Kidney (tissue), 13 donors: ENCODE measurements at regions not wholly inside any gene's neighbourhood (a gene's known extent, or its start where the extent isn't known, plus 50 kb on each side); places are given as distances from the start of the nearest gene placed in this dataset.

Experiments
- DNase-seq, 5 donors: peaks; one replicate each; pipeline ENCODE4 v3.0.0-alpha.2; 2013 to 2020
- FAIRE-seq: peaks from 2 replicates; lab custom pipeline; 2012; peaks lifted over from hg19 to GRCh38; lab: Jason Lieb, UNC
- H3K27ac ChIP-seq, 2 donors: one replicate each; pipeline ENCODE4 v1.7.0; 2013; ENCODE audit warnings: low read depth in 2 of 2, low read length in 2 of 2, inconsistent platforms in 1 of 2
- H3K27me3 ChIP-seq: one replicate; pipeline ENCODE4 v1.7.1; 2013; ENCODE audit warnings: low read length, inconsistent platforms; ENCODE audit not compliant: control insufficient read depth, insufficient read depth
- H3K36me3 ChIP-seq, 3 donors: one replicate each; pipeline versions ENCODE4 v1.7.0 to v1.7.1; 2013; ENCODE audit warnings: low read length in 3 of 3, control low read depth in 1 of 3, inconsistent platforms in 1 of 3; ENCODE audit not compliant: insufficient read depth in 3 of 3, control insufficient read depth in 2 of 3
- H3K4me1 ChIP-seq, 3 donors: one replicate each; pipeline versions ENCODE4 v1.7.0 to v1.7.1; 2013; ENCODE audit warnings: low read length in 3 of 3, inconsistent platforms in 1 of 3, low read depth in 1 of 3; ENCODE audit not compliant: control insufficient read depth in 2 of 3, insufficient read depth in 2 of 3
- H3K4me3 ChIP-seq, 3 donors: one replicate each; pipeline versions ENCODE4 v1.7.0 to v1.8.1; 2013; ENCODE audit warnings: low read length in 3 of 3, control low read depth in 1 of 3, inconsistent platforms in 1 of 3
- H3K9ac ChIP-seq, 3 donors: one replicate each; pipeline versions ENCODE4 v1.7.0 to v1.7.1; 2013; ENCODE audit warnings: low read length in 3 of 3, control low read depth in 1 of 3, inconsistent platforms in 1 of 3
- H3K9me3 ChIP-seq, 3 donors: one replicate each; pipeline versions ENCODE4 v1.7.0 to v1.7.1; 2013; ENCODE audit warnings: low read length in 3 of 3, control low read depth in 1 of 3, inconsistent platforms in 1 of 3; ENCODE audit not compliant: control insufficient read depth in 2 of 3, insufficient read depth in 1 of 3
- CTCF ChIP-seq: IDR thresholded peaks from 3 replicates; pipeline ENCODE4 v1.5.1; 2012; ENCODE audit warnings: mild to moderate bottlenecking, moderate library complexity, borderline replicate concordance; ENCODE audit not compliant: insufficient read depth; ENCODE audit errors: extremely low read depth
- intact Hi-C: fragments of 100-400 bp; cut with DNase I; formaldehyde crosslinking; loops from one replicate; pipeline ENCODE4 v1.11.1; 2022
- donor health status: control.
- donor health status: control.
- donor health status: control.
- donor health status: control.
- donor health status: control.
- donor health status: DM: yes; HTN: yes; CAD: no.
- donor health status: Normal renal cell carcinoma (clear cell type).

- intact Hi-C loops, result no loop called here
- H3K27ac ChIP-seq, result no peak overlapping the region
- no peaks in the 10 kb centered on the region for H3K9me3 ChIP-seq
- H3K4me3 ChIP-seq, result no peak overlapping the region
- no peaks in the 10 kb centered on the region for H3K36me3 ChIP-seq
- no peak overlapping the region for H3K9ac ChIP-seq
- H3K4me1 ChIP-seq, result no peaks in the 10 kb centered on the region
- TF ChIP-seq CTCF, result no peak
- DNase-seq, result no peak
- H3K27me3 ChIP-seq, result no peaks in the 10 kb centered on the region
- FAIRE-seq, result no peak
These were observed 360.8 kb upstream of the SPHKAP start for GRCh38 chr2:228542277-228542676.

GRCh38 chr2:228541789-228542188 lies 360.3 kb upstream of the SPHKAP start:
- Histone ChIP-seq H3K27ac (no peak overlapping the region), H3K27me3 (no peaks in the 10 kb centered on the region), H3K36me3 (no peaks in the 10 kb centered on the region), H3K9me3 (no peaks in the 10 kb centered on the region), H3K9ac (no peak overlapping the region), H3K4me1 (no peaks in the 10 kb centered on the region), H3K4me3 (no peak overlapping the region)
- FAIRE-seq (no peak), DNase-seq (no peak)
- no peak for TF ChIP-seq CTCF
- intact Hi-C loops, result no loop called here

GRCh38 chr2:228540976-228541375 lies 359.5 kb upstream of the SPHKAP start:
- no peaks in the 10 kb centered on the region for H3K27me3 ChIP-seq
- no peaks in the 10 kb centered on the region for H3K9me3 ChIP-seq
- H3K4me3 ChIP-seq, result no peak overlapping the region
- no peak for TF ChIP-seq CTCF
- DNase-seq (no peak), FAIRE-seq (no peak)
- no peak overlapping the region for H3K9ac ChIP-seq
- H3K36me3 ChIP-seq, result no peaks in the 10 kb centered on the region
- no peaks in the 10 kb centered on the region for H3K4me1 ChIP-seq
- intact Hi-C loops, result no loop called here
- H3K27ac ChIP-seq, result no peak overlapping the region

GRCh38 chr2:228535396-228535795 lies 353.9 kb upstream of the SPHKAP start:
- intact Hi-C loops, result no loop called here
- Histone ChIP-seq H3K4me3 (no peak overlapping the region), H3K27ac (no peak overlapping the region), H3K4me1 (no peaks in the 10 kb centered on the region), H3K27me3 (no peaks in the 10 kb centered on the region), H3K9me3 (peaks cover 0 to 3% (median 2%) of the 10 kb centered on the region in 3 donors), H3K36me3 (no peaks in the 10 kb centered on the region), H3K9ac (no peak overlapping the region)
- FAIRE-seq (peak; percentile 66), DNase-seq (peak in 2 of 5 donors; percentile 2 to 12)
- TF ChIP-seq CTCF, result no peak
